HCT116 (cell line): ENCODE measurements at regions not wholly inside any gene's neighbourhood (a gene's known extent, or its start where the extent isn't known, plus 50 kb on each side); places are given as distances from the start of the nearest gene placed in this dataset.

ENCODE experiments used
- ATAC-seq: fragments of 200-7000 bp; cut with Tn5 transposase; 2 replicates; pipeline ENCODE4 v1.9.1; 2020; ENCODE audit warnings: mild to moderate bottlenecking, moderate library complexity
- BruUV-seq: library from RNA; stranded (reverse); fragments of 400-500 nt; replicated peaks from 2 replicates; lab custom pipeline; 2021; lab: Mats Ljungman, UMichigan
- CTCF ChIA-PET: fragments of 300-600 bp; sonication (Branson Sonifier 250); formaldehyde crosslinking; loops from one replicate; lab custom pipeline; 2021; ENCODE audit warnings: antibody characterized with exemption; lab: Charles Lee
- POLR2A ChIA-PET: fragments of 300-600, 350-600 bp; sonication (Branson Sonifier 250); formaldehyde crosslinking; loops from one replicate; lab custom pipeline; 2021; ENCODE audit warnings: antibody characterized with exemption; lab: Charles Lee
- RAD21 ChIA-PET, 2 experiments: fragments of 300-600 bp; sonication (Branson Sonifier 250); formaldehyde crosslinking; loops; one replicate each; lab custom pipeline; 2023; ENCODE audit warnings: low total read pairs in 2 of 2; ENCODE audit not compliant: uncharacterized antibody in 2 of 2, unreplicated experiment in 2 of 2, low non-redundant PET in 1 of 2; lab: Charles Lee
- DNase-seq: peaks from one replicate; pipeline ENCODE4 v3.0.0-alpha.2; 2010; ENCODE audit warnings: low read depth, low spot score
- H2AFZ ChIP-seq: fragments of 200-600 bp; shearing (Covaris generic), sonication (generic); 2 replicates; pipeline ENCODE4 v1.6.1; 2017; ENCODE audit warnings: low read depth, mixed run types, mixed read lengths, antibody characterized with exemption, low read length; ENCODE audit not compliant: poor library complexity, severe bottlenecking
- H3K27ac ChIP-seq: 2 replicates; pipeline ENCODE4 v1.5.1; 2012; ENCODE audit warnings: low read depth, low read length
- H3K27me3 ChIP-seq: fragments of 200-600 bp; sonication (generic); 2 replicates; pipeline ENCODE4 v1.6.1; 2016; ENCODE audit warnings: mixed run types, low read length, mixed read lengths; ENCODE audit not compliant: insufficient read depth
- H3K36me3 ChIP-seq, 2 experiments: fragments of 200-500 bp in 1 of 2; fragments of 200-600 bp in 1 of 2; sonication (Bioruptor generic) in 1 of 2; sonication (generic) in 1 of 2; 2 replicates each; pipeline versions ENCODE4 v1.5.1 to v1.6.1; 2014 to 2016; ENCODE audit warnings: low read length in 2 of 2, inconsistent platforms in 1 of 2, mixed read lengths in 1 of 2, mixed run types in 1 of 2; ENCODE audit not compliant: insufficient read depth in 2 of 2, control insufficient read depth in 1 of 2
- H3K4me1 ChIP-seq, 2 experiments: fragments of 200-600 bp in 1 of 2; sonication (generic) in 1 of 2; 2 replicates each; pipeline versions ENCODE4 v1.5.1 to v1.6.1; 2012 to 2017; ENCODE audit warnings: low read length in 2 of 2, inconsistent platforms in 1 of 2, mild to moderate bottlenecking in 1 of 2, mixed read lengths in 1 of 2, mixed run types in 1 of 2, moderate library complexity in 1 of 2; ENCODE audit not compliant: insufficient read depth in 2 of 2, control insufficient read depth in 1 of 2
- H3K4me2 ChIP-seq: fragments of 200-600 bp; sonication (generic); 2 replicates; pipeline ENCODE4 v1.6.1; 2017; ENCODE audit warnings: mixed run types, low read length, mixed read lengths
- H3K4me3 ChIP-seq, 2 experiments: fragments of 200-600 bp in 1 of 2; sonication (generic) in 1 of 2; replicated peaks in 1 of 2; 2 replicates each; pipeline ENCODE4 v1.5.1; 2011 to 2016; ENCODE audit warnings: low read length in 2 of 2, control low read depth in 1 of 2, low read depth in 1 of 2, mild to moderate bottlenecking in 1 of 2, mixed read lengths in 1 of 2, mixed run types in 1 of 2
- H3K79me2 ChIP-seq: fragments of 200-600 bp; sonication (generic); 2 replicates; pipeline ENCODE4 v1.6.1; 2017; ENCODE audit warnings: mild to moderate bottlenecking, mixed run types, low read length, moderate library complexity, mixed read lengths; ENCODE audit not compliant: insufficient read depth
- H3K9ac ChIP-seq: fragments of 200-600 bp; sonication (generic); 2 replicates; pipeline ENCODE4 v1.6.1; 2016; ENCODE audit warnings: low read length, mixed read lengths
- H3K9me2 ChIP-seq: fragments of 200-600 bp; sonication (generic), shearing (Covaris generic); 2 replicates; pipeline ENCODE4 v1.6.1; 2017; ENCODE audit warnings: mixed run types, mild to moderate bottlenecking, moderate library complexity; ENCODE audit not compliant: insufficient read depth
- H3K9me3 ChIP-seq, 2 experiments: fragments of 200-500 bp in 1 of 2; fragments of 200-600 bp in 1 of 2; sonication (Bioruptor generic) in 1 of 2; sonication (generic) in 1 of 2; 2 replicates each; pipeline ENCODE4 v1.6.1; 2014 to 2017; ENCODE audit warnings: low read length in 2 of 2, mixed read lengths in 2 of 2, inconsistent platforms in 1 of 2, low read depth in 1 of 2, mild to moderate bottlenecking in 1 of 2, mixed run types in 1 of 2, moderate library complexity in 1 of 2; ENCODE audit not compliant: control insufficient read depth in 1 of 2, insufficient read depth in 1 of 2
- H4K20me1 ChIP-seq: fragments of 200-600 bp; sonication (generic), shearing (Covaris generic); 2 replicates; pipeline ENCODE4 v1.6.1; 2017; ENCODE audit warnings: mixed run types, mild to moderate bottlenecking, moderate library complexity; ENCODE audit not compliant: insufficient read depth
- CBX3 ChIP-seq: IDR thresholded peaks from 2 replicates; pipeline ENCODE4 v1.6.1; 2012; ENCODE audit warnings: low read depth
- CEBPB ChIP-seq: IDR thresholded peaks from 2 replicates; pipeline ENCODE4 v1.6.1; 2012; ENCODE audit warnings: low read depth
- EGR1 ChIP-seq: IDR thresholded peaks from 2 replicates; pipeline ENCODE4 v1.6.1; 2012; ENCODE audit warnings: low read depth
- ELF1 ChIP-seq: IDR thresholded peaks from 2 replicates; pipeline ENCODE4 v1.6.1; 2012; ENCODE audit warnings: low read depth, borderline replicate concordance
- EZH2 ChIP-seq: fragments of 200-600 bp; sonication (generic); IDR thresholded peaks from 2 replicates; pipeline ENCODE4 v1.6.1; 2017; ENCODE audit warnings: antibody characterized with exemption, mixed run types
- EZH2phosphoT487 ChIP-seq: fragments of 200-600 bp; IDR thresholded peaks from 2 replicates; pipeline ENCODE4 v1.6.1; 2018; ENCODE audit warnings: antibody characterized with exemption, borderline replicate concordance
- FOSL1 ChIP-seq: IDR thresholded peaks from 2 replicates; pipeline ENCODE4 v1.6.1; 2012; ENCODE audit warnings: low read depth
- JUND ChIP-seq: IDR thresholded peaks from 2 replicates; pipeline ENCODE4 v1.6.1; 2012
- POLR2A ChIP-seq: IDR thresholded peaks from 2 replicates; pipeline ENCODE4 v1.7.0; 2011; ENCODE audit warnings: borderline replicate concordance; ENCODE audit not compliant: insufficient read depth, insufficient read length; ENCODE audit errors: extremely low read depth
- SP1 ChIP-seq: IDR thresholded peaks from 2 replicates; pipeline ENCODE4 v1.6.1; 2012; ENCODE audit warnings: low read depth
- SRF ChIP-seq: IDR thresholded peaks from 2 replicates; pipeline ENCODE4 v1.6.1; 2012; ENCODE audit warnings: low read depth
- YY1 ChIP-seq: IDR thresholded peaks from 2 replicates; pipeline ENCODE4 v1.6.1; 2011; ENCODE audit warnings: low read length, low read depth, moderate library complexity, mild to moderate bottlenecking; ENCODE audit not compliant: insufficient replicate concordance; ENCODE audit errors: extremely low read depth
- ZFX ChIP-seq: fragments of 450-650 bp; IDR thresholded peaks from 2 replicates; pipeline ENCODE4 v1.6.1; 2017
- ZNF274 ChIP-seq: fragments of 200-500 bp; sonication (Bioruptor generic); IDR thresholded peaks from 2 replicates; pipeline ENCODE4 v1.6.1; 2014; ENCODE audit warnings: mild to moderate bottlenecking, low read depth, low read length, inconsistent platforms
- intact Hi-C: fragments of 100-400 bp; cut with micrococcal nuclease; formaldehyde crosslinking; loops from 2 replicates; pipeline ENCODE4 v1.10.0; 2022
- TF ChIP-seq, protein P1 (sequence below): IDR thresholded peaks from 2 replicates; pipeline ENCODE4 v1.6.1; 2012
- TF ChIP-seq, protein P2 (sequence below): IDR thresholded peaks from 2 replicates; pipeline ENCODE4 v1.6.1; 2011; ENCODE audit warnings: mild to moderate bottlenecking, low read length, moderate library complexity; ENCODE audit not compliant: insufficient replicate concordance; ENCODE audit errors: extremely low read depth
- TF ChIP-seq, protein P3 (sequence below), 3 experiments: fragments of 200-600 bp in 1 of 3; sonication (generic) in 1 of 3; IDR thresholded peaks in 2 of 3; conservative IDR thresholded peaks in 1 of 3; 2 replicates each; pipeline ENCODE4 v1.5.1; 2012 to 2017; ENCODE audit warnings: low read depth in 2 of 3, low read length in 2 of 3, antibody characterized with exemption in 1 of 3, borderline replicate concordance in 1 of 3, control low read depth in 1 of 3, mild to moderate bottlenecking in 1 of 3, mixed read lengths in 1 of 3, mixed run types in 1 of 3, moderate library complexity in 1 of 3; ENCODE audit not compliant: insufficient read depth in 1 of 3
- TF ChIP-seq, protein P4 (sequence below): IDR thresholded peaks from 2 replicates; pipeline ENCODE4 v1.6.1; 2012

DNA sequence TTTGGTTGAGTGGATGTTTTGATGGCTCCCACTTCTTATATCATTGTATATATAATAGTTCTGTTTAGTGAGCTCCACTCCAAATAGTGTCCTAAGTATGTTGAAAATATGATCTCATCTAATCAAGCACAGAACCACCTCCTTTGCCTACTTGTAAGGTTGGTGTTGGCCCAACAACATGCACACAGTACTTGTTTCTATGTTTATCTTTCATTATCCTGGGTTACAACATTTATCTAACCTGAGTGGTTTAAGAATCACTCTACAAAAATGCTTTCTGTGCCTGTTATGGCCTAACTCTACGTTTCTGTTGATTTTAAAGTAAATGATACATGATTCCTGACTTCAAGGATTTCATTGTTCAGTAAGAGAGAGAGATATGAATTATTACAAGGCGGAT, 281.9 kb downstream of the FIGN start:
- DNase-seq (no peak), ATAC-seq (no peak)
- Histone ChIP-seq H3K79me2 (no peaks in the 10 kb centered on the region), H3K4me3 (no peak overlapping the region), H3K9ac (no peak overlapping the region), H4K20me1 (no peaks in the 10 kb centered on the region), H3K27me3 (peaks cover 34% of the 10 kb centered on the region), H3K4me2 (no peak overlapping the region), H3K9me3 (no peaks in the 10 kb centered on the region), H3K9me2 (no peaks in the 10 kb centered on the region), H3K36me3 (no peaks in the 10 kb centered on the region), H3K4me1 (no peaks in the 10 kb centered on the region), H2AFZ (no peak overlapping the region), H3K27ac (no peak overlapping the region)
- intact Hi-C loops: no loop called here
- BruUV-seq: no TSS peak
- TF ChIP-seq ELF1 (no peak), JUND (no peak), EZH2phosphoT487 (no peak), YY1 (no peak), EGR1 (no peak), CEBPB (no peak), POLR2A (no peak), CBX3 (no peak), SP1 (no peak)
- CTCF ChIA-PET: no interaction called here
- RAD21 ChIA-PET: no interaction called here
- POLR2A ChIA-PET: no interaction called here

DNA sequence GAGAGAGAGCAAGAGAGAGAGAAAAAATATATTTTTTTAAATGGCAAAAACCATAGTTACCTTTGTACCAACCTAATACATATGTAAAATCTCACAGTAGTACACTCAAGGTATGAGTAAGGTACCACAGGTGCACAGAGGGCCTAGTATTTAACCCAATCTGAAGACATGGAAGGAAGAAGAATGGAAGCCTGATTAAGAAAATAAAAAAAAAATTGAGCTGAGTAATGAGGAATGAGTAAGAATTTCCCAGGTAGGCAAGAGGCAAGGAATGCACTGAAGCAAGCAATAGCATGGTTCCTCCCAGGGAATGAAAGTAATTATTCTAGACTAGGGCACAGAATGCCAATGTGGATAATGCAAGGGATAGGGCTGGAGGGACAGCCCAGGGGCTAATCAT, 294.2 kb downstream of the FIGN start:
- no peak overlapping the region for H3K4me2 ChIP-seq
- no peak overlapping the region for H3K9ac ChIP-seq
- intact Hi-C loops: no loop called here
- ATAC-seq (no peak), DNase-seq (no peak)
- H2AFZ ChIP-seq: no peak overlapping the region
- no peaks in the 10 kb centered on the region for H3K9me3 ChIP-seq
- no peak overlapping the region for H3K4me3 ChIP-seq
- CTCF ChIA-PET: no interaction called here
- H3K36me3 ChIP-seq: no peaks in the 10 kb centered on the region
- H4K20me1 ChIP-seq: no peaks in the 10 kb centered on the region; the same call in 1 of the 2 replicates
- no peaks in the 10 kb centered on the region for H3K9me2 ChIP-seq
- peaks cover 23% of the 10 kb centered on the region for H3K27me3 ChIP-seq
- H3K79me2 ChIP-seq: no peaks in the 10 kb centered on the region
- H3K4me1 ChIP-seq: no peaks in the 10 kb centered on the region
- RAD21 ChIA-PET: no interaction called here
- no TSS peak for BruUV-seq
- H3K27ac ChIP-seq: no peak overlapping the region
- POLR2A ChIA-PET: no interaction called here
- TF ChIP-seq YY1: no peak
- no peak for TF ChIP-seq CEBPB
- TF ChIP-seq ZNF274: no peak
- TF ChIP-seq, protein P1, sequence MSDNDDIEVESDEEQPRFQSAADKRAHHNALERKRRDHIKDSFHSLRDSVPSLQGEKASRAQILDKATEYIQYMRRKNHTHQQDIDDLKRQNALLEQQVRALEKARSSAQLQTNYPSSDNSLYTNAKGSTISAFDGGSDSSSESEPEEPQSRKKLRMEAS: no peak
- no peak for TF ChIP-seq ZFX
- no peak for TF ChIP-seq CBX3
- TF ChIP-seq, protein P2, sequence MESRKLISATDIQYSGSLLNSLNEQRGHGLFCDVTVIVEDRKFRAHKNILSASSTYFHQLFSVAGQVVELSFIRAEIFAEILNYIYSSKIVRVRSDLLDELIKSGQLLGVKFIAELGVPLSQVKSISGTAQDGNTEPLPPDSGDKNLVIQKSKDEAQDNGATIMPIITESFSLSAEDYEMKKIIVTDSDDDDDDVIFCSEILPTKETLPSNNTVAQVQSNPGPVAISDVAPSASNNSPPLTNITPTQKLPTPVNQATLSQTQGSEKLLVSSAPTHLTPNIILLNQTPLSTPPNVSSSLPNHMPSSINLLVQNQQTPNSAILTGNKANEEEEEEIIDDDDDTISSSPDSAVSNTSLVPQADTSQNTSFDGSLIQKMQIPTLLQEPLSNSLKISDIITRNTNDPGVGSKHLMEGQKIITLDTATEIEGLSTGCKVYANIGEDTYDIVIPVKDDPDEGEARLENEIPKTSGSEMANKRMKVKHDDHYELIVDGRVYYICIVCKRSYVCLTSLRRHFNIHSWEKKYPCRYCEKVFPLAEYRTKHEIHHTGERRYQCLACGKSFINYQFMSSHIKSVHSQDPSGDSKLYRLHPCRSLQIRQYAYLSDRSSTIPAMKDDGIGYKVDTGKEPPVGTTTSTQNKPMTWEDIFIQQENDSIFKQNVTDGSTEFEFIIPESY: no peak
- TF ChIP-seq EZH2phosphoT487: no peak
- TF ChIP-seq, protein P3, sequence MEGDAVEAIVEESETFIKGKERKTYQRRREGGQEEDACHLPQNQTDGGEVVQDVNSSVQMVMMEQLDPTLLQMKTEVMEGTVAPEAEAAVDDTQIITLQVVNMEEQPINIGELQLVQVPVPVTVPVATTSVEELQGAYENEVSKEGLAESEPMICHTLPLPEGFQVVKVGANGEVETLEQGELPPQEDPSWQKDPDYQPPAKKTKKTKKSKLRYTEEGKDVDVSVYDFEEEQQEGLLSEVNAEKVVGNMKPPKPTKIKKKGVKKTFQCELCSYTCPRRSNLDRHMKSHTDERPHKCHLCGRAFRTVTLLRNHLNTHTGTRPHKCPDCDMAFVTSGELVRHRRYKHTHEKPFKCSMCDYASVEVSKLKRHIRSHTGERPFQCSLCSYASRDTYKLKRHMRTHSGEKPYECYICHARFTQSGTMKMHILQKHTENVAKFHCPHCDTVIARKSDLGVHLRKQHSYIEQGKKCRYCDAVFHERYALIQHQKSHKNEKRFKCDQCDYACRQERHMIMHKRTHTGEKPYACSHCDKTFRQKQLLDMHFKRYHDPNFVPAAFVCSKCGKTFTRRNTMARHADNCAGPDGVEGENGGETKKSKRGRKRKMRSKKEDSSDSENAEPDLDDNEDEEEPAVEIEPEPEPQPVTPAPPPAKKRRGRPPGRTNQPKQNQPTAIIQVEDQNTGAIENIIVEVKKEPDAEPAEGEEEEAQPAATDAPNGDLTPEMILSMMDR (IDR thresholded peaks at IDR 0.05 in 2 of 3, conservative IDR thresholded peaks at IDR 0.05 in 1 of 3; ENCODE audit: borderline replicate concordance in 1 of 3, insufficient read depth in 1 of 3, low read depth in 2 of 3, low read length in 2 of 3): no peak
- no peak for TF ChIP-seq EGR1
- TF ChIP-seq SRF: no peak
- no peak for TF ChIP-seq JUND
- no peak for TF ChIP-seq FOSL1
- TF ChIP-seq SP1: no peak
- TF ChIP-seq EZH2: no peak
- TF ChIP-seq, protein P4, sequence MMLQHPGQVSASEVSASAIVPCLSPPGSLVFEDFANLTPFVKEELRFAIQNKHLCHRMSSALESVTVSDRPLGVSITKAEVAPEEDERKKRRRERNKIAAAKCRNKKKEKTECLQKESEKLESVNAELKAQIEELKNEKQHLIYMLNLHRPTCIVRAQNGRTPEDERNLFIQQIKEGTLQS: no peak
- no peak for TF ChIP-seq POLR2A
